DOHH2 (cell line): ENCODE measurements at regions not wholly inside any gene's neighbourhood (a gene's known extent, or its start where the extent isn't known, plus 50 kb on each side); places are given as distances from the start of the nearest gene placed in this dataset.
"Not testable (repeated sequence)": the region's sequence is repeated elsewhere in the genome, so short reads cannot be mapped to it uniquely, and the experiment has no call there.

ENCODE experiments used
- H3F3A ChIP-seq: fragments of 200-600 bp; sonication (generic), shearing (Covaris generic); 2 replicates; pipeline ENCODE4 v1.6.0; 2016; ENCODE audit warnings: antibody characterized with exemption, mild to moderate bottlenecking; ENCODE audit not compliant: control insufficient read depth, insufficient read depth
- H3K27ac ChIP-seq: fragments of 200-600 bp; sonication (generic); 2 replicates; pipeline ENCODE4 v1.5.1; 2014; ENCODE audit warnings: low read depth, mild to moderate bottlenecking, low read length, moderate library complexity
- H3K27me3 ChIP-seq: fragments of 200-600 bp; sonication (generic); 2 replicates; pipeline ENCODE4 v1.6.1; 2014; ENCODE audit warnings: mild to moderate bottlenecking, low read length, mixed read lengths; ENCODE audit not compliant: control insufficient read depth
- H3K36me3 ChIP-seq: fragments of 200-600 bp; sonication (generic); 2 replicates; pipeline ENCODE4 v1.6.1; 2014; ENCODE audit warnings: mild to moderate bottlenecking, low read length, moderate library complexity, mixed read lengths; ENCODE audit not compliant: control insufficient read depth
- H3K4me1 ChIP-seq: fragments of 200-600 bp; sonication (generic); 2 replicates; pipeline ENCODE4 v1.6.1; 2014; ENCODE audit warnings: mild to moderate bottlenecking, low read length, mixed read lengths; ENCODE audit not compliant: control insufficient read depth
- H3K4me2 ChIP-seq: fragments of 200-600 bp; sonication (generic); 2 replicates; pipeline ENCODE4 v1.6.0; 2014; ENCODE audit warnings: mild to moderate bottlenecking, low read length, moderate library complexity
- H3K4me3 ChIP-seq: fragments of 200-600 bp; sonication (generic); 2 replicates; pipeline ENCODE4 v1.5.1; 2014; ENCODE audit warnings: mild to moderate bottlenecking, low read length, mixed read lengths
- H3K79me2 ChIP-seq: fragments of 200-600 bp; sonication (generic); 2 replicates; pipeline ENCODE4 v1.6.1; 2014; ENCODE audit warnings: mild to moderate bottlenecking, low read length, mixed read lengths; ENCODE audit not compliant: control insufficient read depth
- H3K9me2 ChIP-seq: fragments of 200-600 bp; sonication (generic); replicated peaks from 2 replicates; pipeline ENCODE4 v1.6.1; 2014; ENCODE audit warnings: mild to moderate bottlenecking, low read length, mixed read lengths; ENCODE audit not compliant: control insufficient read depth
- H3K9me3 ChIP-seq: fragments of 200-600 bp; sonication (generic); 2 replicates; pipeline ENCODE4 v1.6.1; 2014; ENCODE audit warnings: antibody characterized with exemption, low read length, mixed read lengths; ENCODE audit not compliant: control insufficient read depth, insufficient read depth
- H4K20me1 ChIP-seq: fragments of 200-600 bp; sonication (generic); 2 replicates; pipeline ENCODE4 v1.6.0; 2014; ENCODE audit warnings: low read depth, mild to moderate bottlenecking, antibody characterized with exemption, low read length, moderate library complexity; ENCODE audit not compliant: control insufficient read depth, insufficient read depth
- EZH2phosphoT487 ChIP-seq: fragments of 200-600 bp; sonication (generic); IDR thresholded peaks from 2 replicates; pipeline ENCODE4 v1.6.1; 2017; ENCODE audit warnings: borderline replicate concordance, mild to moderate bottlenecking, antibody characterized with exemption, low read length, moderate library complexity, mixed read lengths
- TF ChIP-seq, protein P1 (sequence below): fragments of 200-600 bp; sonication (generic); IDR thresholded peaks from one replicate; pipeline ENCODE4 v1.5.1; 2014; ENCODE audit warnings: antibody characterized with exemption, mild to moderate bottlenecking, low read depth, low read length; ENCODE audit not compliant: poor library complexity, severe bottlenecking

- no peak overlapping the region for H3K4me3 ChIP-seq
- no peak overlapping the region for H3K27ac ChIP-seq
- no peaks in the 10 kb centered on the region for H3K9me2 ChIP-seq
- no peaks in the 10 kb centered on the region for H3K36me3 ChIP-seq
- H3K9me3 ChIP-seq = no peaks in the 10 kb centered on the region
- no peaks in the 10 kb centered on the region for H4K20me1 ChIP-seq
- H3K27me3 ChIP-seq = no peaks in the 10 kb centered on the region
- H3K4me2 ChIP-seq = no peak overlapping the region
- H3K79me2 ChIP-seq = no peaks in the 10 kb centered on the region
- TF ChIP-seq EZH2phosphoT487 = no peak
- TF ChIP-seq, protein P1, sequence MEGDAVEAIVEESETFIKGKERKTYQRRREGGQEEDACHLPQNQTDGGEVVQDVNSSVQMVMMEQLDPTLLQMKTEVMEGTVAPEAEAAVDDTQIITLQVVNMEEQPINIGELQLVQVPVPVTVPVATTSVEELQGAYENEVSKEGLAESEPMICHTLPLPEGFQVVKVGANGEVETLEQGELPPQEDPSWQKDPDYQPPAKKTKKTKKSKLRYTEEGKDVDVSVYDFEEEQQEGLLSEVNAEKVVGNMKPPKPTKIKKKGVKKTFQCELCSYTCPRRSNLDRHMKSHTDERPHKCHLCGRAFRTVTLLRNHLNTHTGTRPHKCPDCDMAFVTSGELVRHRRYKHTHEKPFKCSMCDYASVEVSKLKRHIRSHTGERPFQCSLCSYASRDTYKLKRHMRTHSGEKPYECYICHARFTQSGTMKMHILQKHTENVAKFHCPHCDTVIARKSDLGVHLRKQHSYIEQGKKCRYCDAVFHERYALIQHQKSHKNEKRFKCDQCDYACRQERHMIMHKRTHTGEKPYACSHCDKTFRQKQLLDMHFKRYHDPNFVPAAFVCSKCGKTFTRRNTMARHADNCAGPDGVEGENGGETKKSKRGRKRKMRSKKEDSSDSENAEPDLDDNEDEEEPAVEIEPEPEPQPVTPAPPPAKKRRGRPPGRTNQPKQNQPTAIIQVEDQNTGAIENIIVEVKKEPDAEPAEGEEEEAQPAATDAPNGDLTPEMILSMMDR = no peak
- H3F3A ChIP-seq = no peaks in the 10 kb centered on the region
- no peaks in the 10 kb centered on the region for H3K4me1 ChIP-seq
Measured at GRCh38 chr14:37711356-37711830, 116.0 kb downstream of the TTC6 start.

- Histone ChIP-seq H3K4me2 (no peak overlapping the region), H3K4me1 (no peaks in the 10 kb centered on the region), H3K36me3 (no peaks in the 10 kb centered on the region), H3K9me3 (no peaks in the 10 kb centered on the region), H3K27ac (no peak overlapping the region), H3K27me3 (no peaks in the 10 kb centered on the region), H4K20me1 (no peaks in the 10 kb centered on the region), H3K9me2 (no peaks in the 10 kb centered on the region), H3K79me2 (no peaks in the 10 kb centered on the region), H3F3A (no peaks in the 10 kb centered on the region), H3K4me3 (no peak overlapping the region)
- no peak for TF ChIP-seq EZH2phosphoT487
- TF ChIP-seq, protein P1 = no peak
Measured at GRCh38 chr14:37711831-37712475, 116.5 kb downstream of the TTC6 start.

GRCh38 chr14:37712476-37712860 is 117.0 kb downstream of the TTC6 start:
- not testable (repeated sequence) for H3K27me3 ChIP-seq, H3K4me3 ChIP-seq

DNA sequence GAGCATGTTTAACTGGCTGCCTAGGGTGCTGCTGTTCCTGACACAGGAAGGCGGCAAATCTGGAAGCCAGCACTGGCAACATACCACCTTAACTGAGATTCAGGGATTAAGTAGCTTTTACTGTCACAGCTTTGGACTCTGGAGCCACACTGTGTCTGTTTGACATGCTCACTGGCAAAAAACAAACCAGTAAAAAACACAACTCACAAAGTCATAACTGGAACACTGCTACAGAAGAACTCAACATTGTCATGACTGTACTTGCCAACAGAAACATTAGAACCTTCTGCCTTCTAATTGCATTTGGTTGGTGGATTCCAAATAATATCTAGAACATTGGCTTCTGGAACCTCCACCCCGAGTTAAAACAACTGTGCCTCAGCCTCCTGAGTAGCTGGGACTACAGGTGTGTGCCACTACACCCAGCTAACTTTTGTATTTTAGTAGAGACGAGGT is 117.6 kb downstream of the TTC6 start:
- no peaks in the 10 kb centered on the region for H3K9me2 ChIP-seq
- no peaks in the 10 kb centered on the region for H3F3A ChIP-seq
- no peaks in the 10 kb centered on the region for H3K27me3 ChIP-seq
- H3K4me3 ChIP-seq = no peak overlapping the region
- no peak overlapping the region for H3K4me2 ChIP-seq
- H3K79me2 ChIP-seq = no peaks in the 10 kb centered on the region
- H3K27ac ChIP-seq = no peak overlapping the region
- no peak for TF ChIP-seq EZH2phosphoT487
- TF ChIP-seq, protein P1 = no peak
- no peaks in the 10 kb centered on the region for H3K4me1 ChIP-seq
- no peaks in the 10 kb centered on the region for H3K9me3 ChIP-seq
- H4K20me1 ChIP-seq = no peaks in the 10 kb centered on the region
- no peaks in the 10 kb centered on the region for H3K36me3 ChIP-seq

More at GRCh38 chr14:37712476-37712860, 117.0 kb downstream of the TTC6 start:
- H4K20me1 ChIP-seq, H3K9me3 ChIP-seq, H3K4me2 ChIP-seq, H3K4me1 ChIP-seq, H3K36me3 ChIP-seq, H3K27ac ChIP-seq, H3K9me2 ChIP-seq, H3F3A ChIP-seq, H3K79me2 ChIP-seq: not testable (repeated sequence)
